ENCODE measurements at regions not wholly inside any gene's neighbourhood (a gene's known extent, or its start where the extent isn't known, plus 50 kb on each side); places are given as distances from the start of the nearest gene placed in this dataset.

DNA sequence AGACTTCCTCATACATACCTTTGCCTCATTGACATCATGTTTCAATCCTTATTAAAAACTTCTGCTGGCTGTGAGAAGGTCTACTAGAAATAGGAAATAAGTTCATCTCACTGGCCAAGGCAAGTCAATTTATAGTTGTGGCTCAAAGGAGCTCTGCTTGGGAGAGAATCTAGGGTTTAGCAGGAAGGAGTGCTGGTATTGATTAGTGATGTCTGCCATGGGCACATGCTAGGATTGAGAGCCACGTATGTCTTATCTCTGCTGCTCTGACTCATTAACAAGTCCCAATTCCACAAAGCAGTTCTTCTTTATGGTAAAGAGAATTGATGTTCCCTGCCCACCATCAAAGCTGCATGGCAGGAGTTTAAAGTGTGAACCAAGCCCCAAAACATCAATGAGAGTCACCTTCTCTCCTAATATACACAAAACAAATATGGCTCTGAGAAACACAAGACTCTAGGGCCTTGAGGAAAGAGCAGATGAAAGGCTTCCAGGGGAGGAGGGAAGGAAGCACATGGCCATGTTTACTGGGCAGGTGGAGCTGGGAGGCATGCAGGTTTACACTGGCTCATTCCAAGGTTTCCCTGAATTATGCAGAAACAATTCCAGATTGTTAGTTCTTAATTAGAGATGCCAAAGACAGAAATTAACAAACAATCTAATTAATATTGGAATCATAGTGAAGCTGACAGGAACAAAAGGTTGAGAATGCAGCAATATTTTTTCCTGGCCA lies 931.9 kb upstream of the TMEM132C start:
- Histone ChIP-seq H3K27ac (no peak overlapping the region), H3K36me3 (replicated peaks) (no peaks in the 10 kb centered on the region), H3K27me3 (replicated peaks) (no peaks in the 10 kb centered on the region), H3K4me3 (ENCODE audit: low read depth, low read length) (no peak overlapping the region)
- DNase-seq, result no peak
- TF ChIP-seq, protein P1, sequence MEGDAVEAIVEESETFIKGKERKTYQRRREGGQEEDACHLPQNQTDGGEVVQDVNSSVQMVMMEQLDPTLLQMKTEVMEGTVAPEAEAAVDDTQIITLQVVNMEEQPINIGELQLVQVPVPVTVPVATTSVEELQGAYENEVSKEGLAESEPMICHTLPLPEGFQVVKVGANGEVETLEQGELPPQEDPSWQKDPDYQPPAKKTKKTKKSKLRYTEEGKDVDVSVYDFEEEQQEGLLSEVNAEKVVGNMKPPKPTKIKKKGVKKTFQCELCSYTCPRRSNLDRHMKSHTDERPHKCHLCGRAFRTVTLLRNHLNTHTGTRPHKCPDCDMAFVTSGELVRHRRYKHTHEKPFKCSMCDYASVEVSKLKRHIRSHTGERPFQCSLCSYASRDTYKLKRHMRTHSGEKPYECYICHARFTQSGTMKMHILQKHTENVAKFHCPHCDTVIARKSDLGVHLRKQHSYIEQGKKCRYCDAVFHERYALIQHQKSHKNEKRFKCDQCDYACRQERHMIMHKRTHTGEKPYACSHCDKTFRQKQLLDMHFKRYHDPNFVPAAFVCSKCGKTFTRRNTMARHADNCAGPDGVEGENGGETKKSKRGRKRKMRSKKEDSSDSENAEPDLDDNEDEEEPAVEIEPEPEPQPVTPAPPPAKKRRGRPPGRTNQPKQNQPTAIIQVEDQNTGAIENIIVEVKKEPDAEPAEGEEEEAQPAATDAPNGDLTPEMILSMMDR (IDR thresholded peaks at IDR 0.05; ENCODE audit: low read depth, low read length, missing control alignments), result no peak
- in situ Hi-C loops (cut with HindIII; ENCODE audit: low pct_ligation_motif_present, low sequenced_read_pairs), result no loop called here

DNA sequence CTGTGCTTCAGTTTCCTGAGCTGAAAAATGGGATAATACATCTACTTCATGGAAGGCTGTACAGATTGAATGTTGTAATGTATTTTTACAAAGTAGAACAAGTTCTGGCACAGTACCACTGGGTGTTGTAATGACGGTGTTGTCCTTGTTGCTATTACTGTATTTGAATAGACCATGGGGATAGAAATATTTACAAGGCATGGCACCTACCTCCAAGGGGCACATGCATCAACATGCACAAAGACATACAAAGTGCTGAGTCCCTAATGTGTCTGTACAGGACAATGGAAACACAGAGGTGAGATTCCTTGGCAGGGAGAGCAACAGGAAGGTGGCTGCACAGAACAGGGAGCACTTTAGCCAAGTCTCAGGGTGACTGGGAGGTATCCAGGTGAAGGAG lies 930.6 kb upstream of the TMEM132C start:
- in situ Hi-C loops (cut with HindIII; ENCODE audit: low pct_ligation_motif_present, low sequenced_read_pairs), result no loop called here
- TF ChIP-seq, protein P1 (IDR thresholded peaks at IDR 0.05; ENCODE audit: low read depth, low read length, missing control alignments), result no peak
- Histone ChIP-seq H3K36me3 (replicated peaks) (no peaks in the 10 kb centered on the region), H3K4me3 (ENCODE audit: low read depth, low read length) (no peak overlapping the region), H3K27me3 (replicated peaks) (no peaks in the 10 kb centered on the region), H3K27ac (no peak overlapping the region)
- DNase-seq, result no peak

DNA sequence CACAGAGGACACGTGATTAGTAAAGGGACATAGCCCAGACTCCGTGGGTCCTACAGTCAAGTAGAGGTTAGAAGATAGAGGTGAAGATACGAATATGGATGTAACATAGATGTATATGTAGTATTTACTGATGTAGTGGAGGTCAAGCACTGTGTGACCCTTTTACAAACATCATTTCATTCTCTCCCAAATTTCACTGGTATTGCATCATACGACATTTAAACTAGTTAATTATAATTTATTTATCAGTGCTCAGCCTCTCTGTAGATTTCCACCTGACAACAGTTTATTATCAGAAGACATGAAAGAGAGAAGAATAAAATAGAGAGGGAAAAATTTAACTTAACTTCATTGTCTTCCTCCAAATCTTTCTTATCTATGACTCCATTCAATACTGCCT lies 927.9 kb upstream of the TMEM132C start:
- no peak overlapping the region for H3K27ac ChIP-seq
- no peak for DNase-seq
- H3K36me3 ChIP-seq (replicated peaks), result no peaks in the 10 kb centered on the region
- no peaks in the 10 kb centered on the region for H3K27me3 ChIP-seq (replicated peaks)
- H3K4me3 ChIP-seq (ENCODE audit: low read depth, low read length), result no peak overlapping the region
- in situ Hi-C loops (cut with HindIII; ENCODE audit: low pct_ligation_motif_present, low sequenced_read_pairs), result no loop called here
- TF ChIP-seq, protein P1 (IDR thresholded peaks at IDR 0.05; ENCODE audit: low read depth, low read length, missing control alignments), result no peak

DNA sequence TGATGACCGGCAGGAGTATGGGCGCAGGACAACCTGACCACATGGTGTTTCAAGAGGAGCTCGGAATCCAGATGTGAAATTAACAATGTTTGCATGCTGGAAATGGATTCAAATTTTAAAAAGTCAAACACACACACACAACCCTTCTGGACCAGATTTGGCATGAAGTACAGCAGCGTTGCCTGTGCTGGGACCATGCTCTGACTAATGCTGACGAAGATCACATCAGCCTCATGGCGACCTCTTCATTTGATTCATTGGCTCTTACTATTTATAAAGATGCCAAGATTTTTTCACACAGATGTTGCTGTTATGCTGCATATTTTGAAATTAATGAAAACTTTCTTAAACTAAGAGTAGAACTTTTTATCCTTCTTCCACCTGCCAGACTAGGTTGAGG lies 926.6 kb upstream of the TMEM132C start:
- no peaks in the 10 kb centered on the region for H3K36me3 ChIP-seq (replicated peaks)
- no peak overlapping the region for H3K27ac ChIP-seq
- no peak overlapping the region for H3K4me3 ChIP-seq (ENCODE audit: low read depth, low read length)
- DNase-seq, result no peak
- TF ChIP-seq, protein P1 (IDR thresholded peaks at IDR 0.05; ENCODE audit: low read depth, low read length, missing control alignments), result no peak
- in situ Hi-C loops (cut with HindIII; ENCODE audit: low pct_ligation_motif_present, low sequenced_read_pairs), result no loop called here
- H3K27me3 ChIP-seq (replicated peaks), result no peaks in the 10 kb centered on the region

DNA sequence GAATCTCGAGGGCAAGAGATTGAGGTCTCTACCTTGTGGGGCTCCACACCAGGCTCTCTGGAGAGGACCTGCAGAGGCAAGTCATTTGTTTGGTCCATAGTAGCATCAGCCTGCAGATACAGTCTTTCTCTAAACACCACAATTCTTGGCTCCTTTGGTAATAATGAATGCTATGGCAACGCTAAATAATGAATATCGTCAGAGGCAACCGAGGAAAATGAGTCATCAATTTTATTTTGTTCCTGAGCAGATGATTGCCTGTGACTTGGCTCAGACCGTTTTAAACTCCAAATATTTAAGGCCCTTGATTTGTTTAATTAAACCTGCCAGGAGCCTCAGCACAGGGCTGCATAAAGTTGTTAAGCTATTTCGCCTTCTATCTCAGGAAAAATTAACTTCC lies 924.1 kb upstream of the TMEM132C start:
- Histone ChIP-seq H3K36me3 (replicated peaks) (no peaks in the 10 kb centered on the region), H3K27me3 (replicated peaks) (no peaks in the 10 kb centered on the region), H3K27ac (no peak overlapping the region), H3K4me3 (ENCODE audit: low read depth, low read length) (no peak overlapping the region)
- TF ChIP-seq, protein P1 (IDR thresholded peaks at IDR 0.05; ENCODE audit: low read depth, low read length, missing control alignments), result no peak
- DNase-seq, result no peak
- in situ Hi-C loops (cut with HindIII; ENCODE audit: low pct_ligation_motif_present, low sequenced_read_pairs), result no loop called here

DNA sequence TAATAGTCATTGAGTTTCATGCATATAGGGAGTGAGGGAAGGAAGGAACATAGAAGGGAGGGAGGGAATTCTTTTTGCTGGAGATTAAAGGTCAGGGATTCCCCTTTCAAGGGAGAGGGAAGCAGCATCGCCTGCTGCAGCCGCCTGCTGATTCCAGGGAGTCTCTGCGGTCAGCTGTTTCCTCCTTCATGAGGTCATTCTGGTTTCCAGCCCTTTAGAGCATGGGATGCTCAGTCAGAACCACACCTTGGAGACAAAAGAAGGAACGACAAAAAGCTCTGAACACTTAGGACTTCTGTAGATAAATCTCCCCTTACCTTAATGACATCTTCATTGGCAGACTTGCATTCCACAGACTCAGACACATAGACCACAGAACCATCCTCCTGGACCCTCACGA lies 923.0 kb upstream of the TMEM132C start:
- in situ Hi-C loops (cut with HindIII; ENCODE audit: low pct_ligation_motif_present, low sequenced_read_pairs), result no loop called here
- DNase-seq, result peak; percentile 47
- Histone ChIP-seq H3K27me3 (replicated peaks) (no peaks in the 10 kb centered on the region), H3K36me3 (replicated peaks) (no peaks in the 10 kb centered on the region), H3K4me3 (ENCODE audit: low read depth, low read length) (no peak overlapping the region), H3K27ac (no peak overlapping the region)
- TF ChIP-seq, protein P1 (IDR thresholded peaks at IDR 0.05; ENCODE audit: low read depth, low read length, missing control alignments), result no peak
